HG03571 (cell line): ENCODE measurements at regions not wholly inside any gene's neighbourhood (a gene's known extent, or its start where the extent isn't known, plus 50 kb on each side); places are given as distances from the start of the nearest gene placed in this dataset.

ENCODE experiments used
- ATAC-seq: cut with Tn5 transposase; IDR thresholded peaks from one replicate; pipeline ENCODE4 v1.9.1; 2021; ENCODE audit not compliant: unreplicated experiment

GRCh38 chr6:119584088-119584487 lies 234.5 kb upstream of the MAN1A1 start:
- no peak for ATAC-seq

- no peak for ATAC-seq
Observed at GRCh38 chr6:119581220-119581619, 231.7 kb upstream of the MAN1A1 start.

DNA sequence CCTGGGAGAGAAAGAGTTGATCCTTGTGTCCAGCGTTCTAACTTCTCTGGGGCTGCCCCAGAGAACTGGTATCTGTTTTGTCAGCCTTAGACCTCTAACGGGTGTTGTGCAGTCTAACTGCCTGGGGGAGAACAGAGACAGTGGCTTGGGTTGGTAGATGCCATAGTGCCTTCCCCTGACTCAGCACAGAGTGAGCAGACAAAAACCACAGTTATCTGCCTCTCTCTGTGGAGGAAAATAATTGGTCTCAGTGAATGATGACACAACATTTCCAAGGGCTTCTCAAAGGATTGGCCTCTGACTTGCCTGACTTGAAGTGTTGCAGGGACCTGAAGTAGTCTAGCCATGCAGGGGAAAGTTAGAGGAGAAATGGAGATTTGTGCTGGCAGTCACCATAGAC lies 226.2 kb upstream of the MAN1A1 start:
- ATAC-seq, result no peak

GRCh38 chr6:119568580-119568979 lies 219.0 kb upstream of the MAN1A1 start:
- ATAC-seq, result no peak

GRCh38 chr6:119566546-119567260 lies 217.1 kb upstream of the MAN1A1 start:
- ATAC-seq, result no peak

- no peak for ATAC-seq
Observed at GRCh38 chr6:119565893-119566292, 216.3 kb upstream of the MAN1A1 start.

GRCh38 chr6:119562168-119562567 lies 212.6 kb upstream of the MAN1A1 start:
- ATAC-seq, result no peak

DNA sequence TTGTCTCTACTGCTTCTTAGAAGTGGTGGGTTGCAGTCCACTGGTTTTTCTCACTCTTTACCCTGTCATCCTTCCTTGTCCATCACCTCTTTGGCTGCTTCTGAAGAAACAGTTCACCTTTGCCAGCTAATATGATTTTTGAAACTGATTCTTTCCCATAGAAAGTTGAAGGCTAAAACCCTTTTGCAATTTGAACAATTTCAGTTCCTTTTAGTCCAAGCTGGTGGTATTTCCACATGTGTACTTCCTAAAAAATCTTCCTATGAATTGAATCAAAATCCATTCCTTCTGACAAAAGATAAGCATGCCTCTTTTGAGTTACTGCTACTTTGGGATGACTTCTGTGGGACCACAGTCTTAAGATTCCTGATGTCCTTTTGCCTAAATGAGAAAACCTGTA lies 210.0 kb upstream of the MAN1A1 start:
- ATAC-seq, result no peak

DNA sequence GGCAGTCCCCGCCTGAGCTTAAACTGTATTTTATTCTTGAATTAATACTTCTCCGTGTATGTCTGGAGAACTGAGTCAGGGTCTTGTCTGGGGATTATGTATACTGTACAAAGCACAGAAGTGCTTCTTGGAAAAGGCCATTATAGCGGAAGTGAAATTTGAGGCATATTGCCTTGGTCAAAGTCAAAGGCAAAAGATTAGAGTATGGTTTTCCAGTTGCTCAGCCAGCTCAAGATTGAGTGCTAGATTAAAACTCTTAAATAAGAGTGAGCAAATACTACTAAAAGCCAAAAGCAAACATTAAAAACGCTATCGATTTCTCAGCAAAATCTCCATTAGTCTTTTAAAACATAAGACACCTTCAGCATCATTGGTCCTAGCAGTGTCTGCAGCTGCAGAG lies 207.7 kb upstream of the MAN1A1 start:
- ATAC-seq, result no peak

DNA sequence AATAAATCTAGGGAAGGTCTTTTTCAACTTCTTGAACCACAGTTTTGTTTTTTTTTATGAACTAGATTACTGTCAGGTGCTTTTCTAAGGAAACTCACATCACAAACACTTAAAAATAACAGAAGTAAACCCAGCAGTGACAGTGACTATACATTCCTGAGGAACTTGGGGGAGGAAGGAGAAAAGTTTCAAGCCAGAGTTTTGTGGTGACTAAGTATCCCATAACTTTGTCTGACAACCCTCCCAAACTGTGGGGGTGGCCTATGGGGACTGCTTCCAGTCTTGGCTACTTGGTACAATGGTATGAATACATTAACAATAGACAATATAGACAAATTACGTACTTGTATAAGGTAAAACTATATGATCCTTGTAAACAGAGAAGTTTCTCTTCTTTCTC lies 202.5 kb upstream of the MAN1A1 start:
- ATAC-seq, result no peak

DNA sequence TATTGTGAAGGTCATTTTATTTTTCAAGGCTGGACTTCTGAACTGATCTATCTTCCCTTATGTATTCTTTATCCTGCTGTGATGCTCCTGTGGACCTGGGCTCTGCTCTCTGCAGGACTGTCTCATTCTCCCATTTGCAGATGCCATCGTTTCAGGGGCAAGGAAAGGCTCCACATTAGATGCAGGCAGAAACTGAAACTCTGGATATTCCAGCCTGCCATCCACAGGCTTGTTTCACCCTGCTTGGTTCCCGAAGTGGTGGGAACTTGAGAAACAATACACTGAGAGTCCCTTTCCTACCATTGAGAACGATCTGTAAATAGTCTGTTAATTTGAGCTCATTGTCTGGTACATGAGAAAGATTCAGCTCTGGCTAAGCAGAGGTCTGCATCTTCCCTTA lies 197.5 kb upstream of the MAN1A1 start:
- ATAC-seq, result no peak

GRCh38 chr6:119545245-119545644 lies 195.7 kb upstream of the MAN1A1 start:
- ATAC-seq, result no peak

- no peak for ATAC-seq
Observed at GRCh38 chr6:119544325-119545175, 195.0 kb upstream of the MAN1A1 start.

DNA sequence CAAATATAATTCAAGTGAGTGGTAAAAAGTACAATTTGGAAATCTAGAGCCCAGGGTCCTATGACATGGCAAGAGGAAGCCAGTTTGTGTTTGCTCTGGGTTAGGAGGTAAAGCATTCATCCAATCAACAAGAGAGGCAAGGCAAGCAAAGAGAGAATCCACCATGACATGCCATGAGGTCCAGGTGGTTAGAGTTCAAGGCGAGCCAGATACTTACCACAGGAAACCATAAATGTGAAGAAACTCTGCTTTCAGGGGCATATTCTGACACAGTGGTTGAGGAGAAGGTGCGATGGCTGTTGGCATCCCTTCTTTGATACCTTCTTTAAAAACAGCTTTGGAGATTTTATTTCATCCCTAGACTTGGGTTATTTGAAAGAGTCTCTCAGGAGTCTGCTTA lies 193.8 kb upstream of the MAN1A1 start:
- ATAC-seq, result no peak

- no peak for ATAC-seq
Observed at GRCh38 chr6:119542037-119542436, 192.5 kb upstream of the MAN1A1 start.

DNA sequence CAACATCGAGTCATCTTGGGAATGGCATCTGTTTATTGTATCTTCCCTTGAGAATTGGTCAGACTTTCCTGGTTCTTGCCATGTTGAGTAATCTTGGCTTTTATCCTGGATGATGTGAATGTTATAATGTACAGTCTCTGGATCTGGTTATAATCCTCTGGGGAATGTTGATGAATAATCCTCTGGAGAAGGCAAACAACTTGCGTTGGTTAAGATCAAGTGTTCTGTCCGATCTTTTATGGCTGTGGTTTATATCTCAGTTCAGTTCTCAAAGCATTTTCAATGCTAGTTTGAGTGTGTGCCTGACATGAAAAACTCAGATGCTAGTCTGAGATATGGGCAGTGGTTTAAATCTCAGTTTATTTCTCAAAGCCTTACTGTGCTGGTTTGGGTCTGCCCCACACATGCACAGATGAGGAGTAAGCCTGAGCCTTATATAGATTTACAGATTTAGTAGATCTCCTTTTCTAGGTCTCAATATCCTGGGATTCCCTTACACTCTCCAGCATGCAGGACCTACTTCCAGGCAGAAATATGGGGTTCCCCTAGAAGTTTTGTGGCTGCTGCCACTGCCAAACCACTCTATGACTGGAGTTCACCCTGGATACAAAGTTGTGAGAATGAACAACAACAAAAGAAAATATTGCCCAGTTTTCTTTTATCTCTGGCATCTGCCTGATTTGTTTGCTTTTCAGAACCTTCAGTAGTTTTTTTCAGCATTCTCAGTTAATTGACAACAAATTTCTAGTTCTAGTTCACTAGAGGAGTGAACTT lies 191.8 kb upstream of the MAN1A1 start:
- ATAC-seq, result no peak

- ATAC-seq, result no peak
Observed at GRCh38 chr6:119540417-119540816, 190.9 kb upstream of the MAN1A1 start.

DNA sequence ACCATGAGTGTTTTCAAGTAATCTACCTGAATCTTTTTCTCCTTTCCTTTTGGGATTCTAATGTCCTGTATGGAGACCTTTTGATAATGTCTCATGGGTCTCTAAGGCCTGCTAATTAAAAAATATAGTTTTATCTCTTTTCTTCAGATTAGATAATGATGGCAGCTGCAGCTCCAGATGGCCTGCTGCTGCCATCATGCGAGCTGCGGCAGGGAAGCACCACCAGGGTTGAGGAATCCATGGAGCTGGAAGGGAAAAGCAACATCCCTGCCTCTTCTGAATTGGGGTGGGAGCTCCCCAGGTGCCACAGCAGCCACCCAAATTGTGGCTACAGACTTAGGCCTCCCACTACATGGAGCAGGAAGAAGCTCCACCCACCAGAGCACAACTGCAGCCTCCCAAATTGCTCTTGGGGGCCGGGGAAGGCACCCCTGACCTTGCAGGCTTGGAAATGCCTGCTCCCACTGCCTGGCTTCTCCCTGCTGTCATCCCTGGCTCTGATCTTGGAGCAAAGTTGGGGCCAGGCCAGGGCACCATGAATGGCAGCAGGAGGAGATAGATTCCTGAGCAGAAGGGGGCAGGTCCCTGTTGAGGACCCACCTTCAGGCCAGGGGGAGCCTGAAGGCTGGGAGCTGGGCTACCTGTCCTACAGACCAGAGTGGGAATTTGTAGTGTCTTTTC lies 189.6 kb upstream of the MAN1A1 start:
- ATAC-seq, result no peak

DNA sequence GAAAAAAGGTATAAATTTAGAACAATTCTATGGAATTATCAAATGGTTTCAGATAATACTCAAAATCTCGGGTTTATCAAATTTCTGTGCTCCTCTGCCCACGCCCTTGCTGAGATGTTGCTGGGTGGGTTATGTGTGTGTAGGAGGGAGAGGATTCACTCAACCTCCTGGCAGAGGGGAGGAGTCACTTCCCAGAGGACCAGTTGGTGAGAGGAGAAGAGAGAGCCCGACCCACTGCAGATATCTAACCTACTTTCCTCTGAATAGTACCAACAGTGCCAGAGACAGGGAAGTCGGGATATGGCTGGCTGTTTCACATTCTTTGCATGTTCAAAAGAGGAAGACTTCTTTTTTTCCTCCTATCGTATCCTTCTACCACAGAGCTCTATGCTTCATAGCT lies 187.1 kb upstream of the MAN1A1 start:
- ATAC-seq, result no peak

DNA sequence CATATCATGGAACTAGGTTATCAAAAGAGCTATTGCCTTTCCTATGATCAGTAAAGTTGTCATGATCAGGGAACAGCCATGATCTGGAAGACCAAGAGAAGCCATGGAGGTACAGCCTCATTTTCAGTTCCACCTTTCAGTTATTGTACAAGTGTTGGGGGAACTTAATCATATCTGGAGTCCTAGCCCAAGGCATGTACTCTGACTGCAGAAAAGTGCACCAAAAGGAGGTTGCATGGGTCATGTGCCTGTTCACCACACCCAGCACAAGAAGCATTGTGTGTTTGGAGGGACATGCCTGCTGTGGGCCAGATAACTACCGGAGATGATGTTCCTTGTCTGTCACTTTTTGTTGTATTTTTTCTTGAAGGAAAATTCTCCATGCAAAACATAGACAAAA lies 185.8 kb upstream of the MAN1A1 start:
- no peak for ATAC-seq

DNA sequence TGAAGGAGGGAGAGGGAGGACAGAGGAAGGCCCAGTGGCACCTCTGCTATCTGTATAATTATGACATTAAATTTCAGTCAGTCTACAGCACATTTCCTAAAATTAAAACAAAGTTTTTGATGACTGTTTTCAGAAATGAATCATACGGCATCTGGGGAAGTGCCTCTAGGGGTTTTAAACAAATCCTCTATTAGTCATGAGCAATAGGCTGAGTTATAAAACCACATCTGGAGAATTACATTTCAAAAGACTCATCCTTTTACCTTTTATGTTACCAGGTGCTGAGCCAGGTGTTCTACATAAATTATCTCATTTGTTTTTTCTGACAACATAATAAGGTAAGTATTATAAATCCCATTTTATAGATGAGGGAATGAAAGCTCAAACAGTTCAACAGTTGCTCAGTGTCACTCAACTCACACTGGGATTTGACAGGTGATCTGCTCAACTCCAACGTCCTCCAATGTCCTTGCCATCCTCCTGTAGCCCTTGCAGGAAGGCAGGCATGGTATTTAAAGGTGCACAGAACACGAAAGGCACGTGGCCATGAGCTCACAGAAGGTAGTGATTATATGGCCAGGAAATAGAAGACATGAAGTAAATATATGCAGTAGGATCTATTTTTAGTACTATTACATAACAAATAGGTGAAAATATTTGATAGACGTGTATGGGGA lies 184.2 kb upstream of the MAN1A1 start:
- peak; percentile 41 for ATAC-seq
